PC-3 (cell line): ENCODE measurements at regions not wholly inside any gene's neighbourhood (a gene's known extent, or its start where the extent isn't known, plus 50 kb on each side); places are given as distances from the start of the nearest gene placed in this dataset.
A peak's percentile ranks its signal among the peaks of the same experiment; 100 is the strongest.

Experiments used
- ATAC-seq: fragments of 200-7000 bp; cut with Tn5 transposase; 2 replicates; pipeline ENCODE4 v1.9.1; 2020; ENCODE audit warnings: mild to moderate bottlenecking, moderate library complexity
- BruUV-seq: library from RNA; stranded (reverse); fragments of 400-500 nt; replicated peaks from 2 replicates; lab custom pipeline; 2021; lab: Mats Ljungman, UMichigan
- CTCF ChIA-PET: fragments of 300-600 bp; sonication (Branson Sonifier 250); formaldehyde crosslinking; loops from one replicate; lab custom pipeline; 2022; ENCODE audit warnings: antibody characterized with exemption; lab: Charles Lee
- POLR2A ChIA-PET: fragments of 300-600 bp; sonication (Branson Sonifier 250); formaldehyde crosslinking; loops from one replicate; lab custom pipeline; 2022; ENCODE audit warnings: antibody characterized with exemption; ENCODE audit not compliant: unreplicated experiment; lab: Charles Lee
- DNase-seq: peaks from one replicate; pipeline ENCODE4 v3.0.0-alpha.2; 2015
- H2AFZ ChIP-seq: fragments of 300-600 bp; sonication (generic); 2 replicates; pipeline ENCODE4 v1.6.0; 2016; ENCODE audit warnings: antibody characterized with exemption, low read length
- H3F3A ChIP-seq: fragments of 300-600 bp; sonication (generic); one replicate; pipeline ENCODE4 v1.6.0; 2017; ENCODE audit warnings: antibody characterized with exemption, low read length, control low read depth, mild to moderate bottlenecking; ENCODE audit not compliant: unreplicated experiment
- H3K27ac ChIP-seq: fragments of 300-600 bp; sonication (generic); 2 replicates; pipeline ENCODE4 v1.5.1; 2016; ENCODE audit warnings: mild to moderate bottlenecking, low read length
- H3K27me3 ChIP-seq: fragments of 300-600 bp; sonication (generic); 2 replicates; pipeline ENCODE4 v1.6.1; 2016; ENCODE audit warnings: low read length, mixed read lengths
- H3K36me3 ChIP-seq: fragments of 300-600 bp; sonication (generic); 2 replicates; pipeline ENCODE4 v1.6.1; 2016; ENCODE audit warnings: low read depth, mixed run types, low read length, mixed read lengths
- H3K4me1 ChIP-seq: fragments of 300-600 bp; sonication (generic); 2 replicates; pipeline ENCODE4 v1.5.1; 2016; ENCODE audit warnings: low read length; ENCODE audit not compliant: insufficient read depth
- H3K4me2 ChIP-seq: fragments of 300-600 bp; sonication (generic); 2 replicates; pipeline ENCODE4 v1.6.0; 2016; ENCODE audit warnings: low read length
- H3K4me3 ChIP-seq: fragments of 300-600 bp; sonication (generic); 2 replicates; pipeline ENCODE4 v1.5.1; 2016; ENCODE audit warnings: mild to moderate bottlenecking, low read length, mixed read lengths
- H3K79me2 ChIP-seq: fragments of 300-600 bp; sonication (generic); 2 replicates; pipeline ENCODE4 v1.6.1; 2017; ENCODE audit warnings: low read length, mixed read lengths
- H3K9ac ChIP-seq: fragments of 300-600 bp; sonication (generic); 2 replicates; pipeline ENCODE4 v1.6.0; 2016; ENCODE audit warnings: mild to moderate bottlenecking, low read length
- H3K9me2 ChIP-seq: fragments of 300-600 bp; sonication (generic); replicated peaks from 2 replicates; pipeline ENCODE4 v1.6.1; 2016; ENCODE audit warnings: mixed run types, low read length, mixed read lengths
- H3K9me3 ChIP-seq: fragments of 300-600 bp; sonication (generic); 2 replicates; pipeline ENCODE4 v1.6.1; 2016; ENCODE audit warnings: low read length, mixed read lengths
- H4K20me1 ChIP-seq: fragments of 300-600 bp; sonication (generic); 2 replicates; pipeline ENCODE4 v1.6.1; 2016; ENCODE audit warnings: low read length, mixed read lengths
- EZH2 ChIP-seq: fragments of 300-600 bp; sonication (generic); IDR thresholded peaks from one replicate; pipeline ENCODE4 v1.6.1; 2017; ENCODE audit warnings: antibody characterized with exemption, mild to moderate bottlenecking, low read length; ENCODE audit not compliant: unreplicated experiment
- EZH2phosphoT487 ChIP-seq: fragments of 300-600 bp; sonication (generic); IDR thresholded peaks from 2 replicates; pipeline ENCODE4 v1.6.1; 2018; ENCODE audit warnings: mild to moderate bottlenecking, antibody characterized with exemption, low read length, borderline replicate concordance
- intact Hi-C: fragments of 100-400 bp; cut with micrococcal nuclease; formaldehyde crosslinking; loops from 2 replicates; pipeline ENCODE4 v1.9.0; 2023
- TF ChIP-seq, protein P1 (sequence below): fragments of 300-600 bp; sonication (generic); conservative IDR thresholded peaks from 2 replicates; pipeline ENCODE4 v1.5.1; 2017; ENCODE audit warnings: antibody characterized with exemption, low read depth, mild to moderate bottlenecking, low read length

GRCh38 chr4:123662827-123663226, 266.2 kb downstream of the SPRY1 start:
- POLR2A ChIA-PET = no interaction called here
- no peak overlapping the region for H2AFZ ChIP-seq
- DNase-seq (no peak), ATAC-seq (no peak)
- BruUV-seq = no TSS peak
- H4K20me1 ChIP-seq = no peaks in the 10 kb centered on the region
- H3K4me3 ChIP-seq = no peak overlapping the region
- no peaks in the 10 kb centered on the region for H3K9me3 ChIP-seq
- no peak overlapping the region for H3K9ac ChIP-seq
- no peak overlapping the region for H3K4me2 ChIP-seq
- no peaks in the 10 kb centered on the region for H3K79me2 ChIP-seq
- peaks cover 8% of the 10 kb centered on the region for H3K4me1 ChIP-seq
- CTCF ChIA-PET = no interaction called here
- no peak for TF ChIP-seq EZH2phosphoT487
- no peak for TF ChIP-seq EZH2
- H3F3A ChIP-seq = no peaks in the 10 kb centered on the region
- H3K36me3 ChIP-seq = no peaks in the 10 kb centered on the region
- H3K27ac ChIP-seq = no peak overlapping the region
- no peaks in the 10 kb centered on the region for H3K9me2 ChIP-seq
- no peaks in the 10 kb centered on the region for H3K27me3 ChIP-seq
- intact Hi-C loops = loop anchor here (5.0 kb wide), 4 partner anchors 101 to 599 kb away; no protein-coding TSS in a partner anchor

DNA sequence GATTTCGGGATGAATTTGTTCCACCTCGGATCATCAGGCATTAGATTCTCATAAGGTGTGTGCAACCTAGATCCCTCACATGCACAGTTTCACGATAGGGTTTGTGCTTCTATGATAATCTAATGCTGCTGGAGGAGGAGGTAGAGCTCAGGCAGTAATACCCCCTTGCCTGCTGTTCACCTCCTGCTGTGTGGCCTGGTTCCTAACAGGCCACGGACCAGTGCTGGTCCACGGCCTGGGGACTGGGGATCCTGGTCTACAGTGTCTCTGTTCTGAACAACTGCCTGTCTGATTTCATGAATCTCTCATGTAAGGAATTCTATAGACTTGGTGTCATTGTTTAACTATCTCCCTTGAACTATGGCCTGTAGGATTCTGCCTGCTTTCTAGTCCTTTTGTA, 269.9 kb downstream of the SPRY1 start:
- Histone ChIP-seq H4K20me1 (no peaks in the 10 kb centered on the region), H3K27me3 (no peaks in the 10 kb centered on the region), H3K9me2 (no peaks in the 10 kb centered on the region), H3K27ac (peak overlapping the region; percentile 64; the same call in 1 of the 2 replicates), H3K4me3 (no peak overlapping the region), H3K4me2 (no peak overlapping the region), H2AFZ (no peak overlapping the region), H3K79me2 (no peaks in the 10 kb centered on the region), H3K9me3 (no peaks in the 10 kb centered on the region), H3K4me1 (peaks cover 12% of the 10 kb centered on the region), H3K9ac (no peak overlapping the region), H3F3A (no peaks in the 10 kb centered on the region), H3K36me3 (no peaks in the 10 kb centered on the region)
- BruUV-seq = no TSS peak
- intact Hi-C loops = no loop called here
- TF ChIP-seq EZH2 = no peak
- TF ChIP-seq EZH2phosphoT487 = no peak
- TF ChIP-seq, protein P1, sequence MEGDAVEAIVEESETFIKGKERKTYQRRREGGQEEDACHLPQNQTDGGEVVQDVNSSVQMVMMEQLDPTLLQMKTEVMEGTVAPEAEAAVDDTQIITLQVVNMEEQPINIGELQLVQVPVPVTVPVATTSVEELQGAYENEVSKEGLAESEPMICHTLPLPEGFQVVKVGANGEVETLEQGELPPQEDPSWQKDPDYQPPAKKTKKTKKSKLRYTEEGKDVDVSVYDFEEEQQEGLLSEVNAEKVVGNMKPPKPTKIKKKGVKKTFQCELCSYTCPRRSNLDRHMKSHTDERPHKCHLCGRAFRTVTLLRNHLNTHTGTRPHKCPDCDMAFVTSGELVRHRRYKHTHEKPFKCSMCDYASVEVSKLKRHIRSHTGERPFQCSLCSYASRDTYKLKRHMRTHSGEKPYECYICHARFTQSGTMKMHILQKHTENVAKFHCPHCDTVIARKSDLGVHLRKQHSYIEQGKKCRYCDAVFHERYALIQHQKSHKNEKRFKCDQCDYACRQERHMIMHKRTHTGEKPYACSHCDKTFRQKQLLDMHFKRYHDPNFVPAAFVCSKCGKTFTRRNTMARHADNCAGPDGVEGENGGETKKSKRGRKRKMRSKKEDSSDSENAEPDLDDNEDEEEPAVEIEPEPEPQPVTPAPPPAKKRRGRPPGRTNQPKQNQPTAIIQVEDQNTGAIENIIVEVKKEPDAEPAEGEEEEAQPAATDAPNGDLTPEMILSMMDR = no peak
- DNase-seq (no peak), ATAC-seq (no peak)
- POLR2A ChIA-PET = no interaction called here
- CTCF ChIA-PET = no interaction called here

DNA sequence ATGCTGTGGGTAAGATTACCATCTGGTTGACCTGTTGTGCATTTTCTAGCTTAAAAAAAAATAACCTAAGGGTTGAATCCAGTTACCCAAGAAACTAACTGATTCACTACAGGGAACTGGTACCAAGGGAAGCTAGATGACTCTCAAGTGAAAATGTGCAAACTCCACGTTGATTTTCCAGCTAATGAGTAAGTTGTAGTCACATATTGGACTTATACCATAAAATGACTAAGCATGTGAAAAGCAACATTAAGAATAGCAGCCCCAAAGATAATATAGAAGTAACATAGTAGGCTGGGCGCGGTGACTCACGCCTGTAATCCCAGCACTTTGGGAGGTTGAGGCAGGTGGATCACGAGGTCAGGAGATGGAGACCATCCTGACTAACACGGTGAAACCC, 270.9 kb downstream of the SPRY1 start:
- no peak overlapping the region for H2AFZ ChIP-seq
- H4K20me1 ChIP-seq = no peaks in the 10 kb centered on the region
- H3K9ac ChIP-seq = no peak overlapping the region
- no peaks in the 10 kb centered on the region for H3K9me3 ChIP-seq
- ATAC-seq (peak; percentile 74), DNase-seq (peak; percentile 90)
- H3K27ac ChIP-seq = peak overlapping the region; percentile 64
- H3K4me2 ChIP-seq = no peak overlapping the region
- intact Hi-C loops = no loop called here
- no peaks in the 10 kb centered on the region for H3K9me2 ChIP-seq
- H3K79me2 ChIP-seq = no peaks in the 10 kb centered on the region
- no peaks in the 10 kb centered on the region for H3K27me3 ChIP-seq
- no peaks in the 10 kb centered on the region for H3F3A ChIP-seq
- TF ChIP-seq EZH2 (no peak), EZH2phosphoT487 (no peak)
- TF ChIP-seq, protein P1 = no peak
- ChIA-PET POLR2A (no interaction called here), CTCF (no interaction called here)
- no TSS peak for BruUV-seq
- H3K4me1 ChIP-seq = peaks cover 13% of the 10 kb centered on the region
- no peaks in the 10 kb centered on the region for H3K36me3 ChIP-seq
- H3K4me3 ChIP-seq = no peak overlapping the region
